ENCODE measurements at regions not wholly inside any gene's neighbourhood (a gene's known extent, or its start where the extent isn't known, plus 50 kb on each side); places are given as distances from the start of the nearest gene placed in this dataset.

DNA sequence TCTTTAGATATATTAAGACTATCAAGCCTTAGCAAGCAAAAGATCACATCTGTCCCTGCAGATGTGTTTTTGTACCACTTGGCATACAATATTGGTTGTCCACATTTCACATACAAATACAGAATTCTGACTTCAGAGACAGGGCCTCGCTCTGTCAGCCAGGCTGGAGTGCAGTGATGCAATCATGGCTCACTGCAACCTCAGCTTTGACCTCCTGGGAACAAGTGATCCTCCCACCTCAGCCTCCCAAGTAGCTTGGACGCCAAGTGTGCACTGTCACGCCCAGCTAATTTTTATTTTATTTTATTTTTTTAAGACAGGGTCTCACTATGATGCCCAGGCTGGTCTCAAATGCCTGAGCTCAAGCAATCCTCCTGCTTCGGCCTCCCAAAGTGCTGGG, 53.0 kb upstream of the ACTL6A start:
- TF ChIP-seq SP1 (IDR thresholded peaks at IDR 0.05) (no peak), ZNF384 (IDR thresholded peaks at IDR 0.05) (no peak), ELF4 (IDR thresholded peaks at IDR 0.05) (no peak), BHLHE40 (IDR thresholded peaks at IDR 0.05; ENCODE audit: borderline replicate concordance) (no peak)

All from HEK293T (cell line).